PC-3 (cell line): ENCODE measurements at regions not wholly inside any gene's neighbourhood (a gene's known extent, or its start where the extent isn't known, plus 50 kb on each side); places are given as distances from the start of the nearest gene placed in this dataset.

ENCODE experiments used
- ATAC-seq: fragments of 200-7000 bp; cut with Tn5 transposase; 2 replicates; pipeline ENCODE4 v1.9.1; 2020; ENCODE audit warnings: mild to moderate bottlenecking, moderate library complexity
- BruUV-seq: library from RNA; stranded (reverse); fragments of 400-500 nt; replicated peaks from 2 replicates; lab custom pipeline; 2021; lab: Mats Ljungman, UMichigan
- CTCF ChIA-PET: fragments of 300-600 bp; sonication (Branson Sonifier 250); formaldehyde crosslinking; loops from one replicate; lab custom pipeline; 2022; ENCODE audit warnings: antibody characterized with exemption; lab: Charles Lee
- POLR2A ChIA-PET: fragments of 300-600 bp; sonication (Branson Sonifier 250); formaldehyde crosslinking; loops from one replicate; lab custom pipeline; 2022; ENCODE audit warnings: antibody characterized with exemption; ENCODE audit not compliant: unreplicated experiment; lab: Charles Lee
- DNase-seq: peaks from one replicate; pipeline ENCODE4 v3.0.0-alpha.2; 2015
- H2AFZ ChIP-seq: fragments of 300-600 bp; sonication (generic); 2 replicates; pipeline ENCODE4 v1.6.0; 2016; ENCODE audit warnings: antibody characterized with exemption, low read length
- H3F3A ChIP-seq: fragments of 300-600 bp; sonication (generic); one replicate; pipeline ENCODE4 v1.6.0; 2017; ENCODE audit warnings: antibody characterized with exemption, low read length, control low read depth, mild to moderate bottlenecking; ENCODE audit not compliant: unreplicated experiment
- H3K27ac ChIP-seq: fragments of 300-600 bp; sonication (generic); 2 replicates; pipeline ENCODE4 v1.5.1; 2016; ENCODE audit warnings: mild to moderate bottlenecking, low read length
- H3K27me3 ChIP-seq: fragments of 300-600 bp; sonication (generic); 2 replicates; pipeline ENCODE4 v1.6.1; 2016; ENCODE audit warnings: low read length, mixed read lengths
- H3K36me3 ChIP-seq: fragments of 300-600 bp; sonication (generic); 2 replicates; pipeline ENCODE4 v1.6.1; 2016; ENCODE audit warnings: low read depth, mixed run types, low read length, mixed read lengths
- H3K4me1 ChIP-seq: fragments of 300-600 bp; sonication (generic); 2 replicates; pipeline ENCODE4 v1.5.1; 2016; ENCODE audit warnings: low read length; ENCODE audit not compliant: insufficient read depth
- H3K4me2 ChIP-seq: fragments of 300-600 bp; sonication (generic); 2 replicates; pipeline ENCODE4 v1.6.0; 2016; ENCODE audit warnings: low read length
- H3K4me3 ChIP-seq: fragments of 300-600 bp; sonication (generic); 2 replicates; pipeline ENCODE4 v1.5.1; 2016; ENCODE audit warnings: mild to moderate bottlenecking, low read length, mixed read lengths
- H3K79me2 ChIP-seq: fragments of 300-600 bp; sonication (generic); 2 replicates; pipeline ENCODE4 v1.6.1; 2017; ENCODE audit warnings: low read length, mixed read lengths
- H3K9ac ChIP-seq: fragments of 300-600 bp; sonication (generic); 2 replicates; pipeline ENCODE4 v1.6.0; 2016; ENCODE audit warnings: mild to moderate bottlenecking, low read length
- H3K9me2 ChIP-seq: fragments of 300-600 bp; sonication (generic); replicated peaks from 2 replicates; pipeline ENCODE4 v1.6.1; 2016; ENCODE audit warnings: mixed run types, low read length, mixed read lengths
- H3K9me3 ChIP-seq: fragments of 300-600 bp; sonication (generic); 2 replicates; pipeline ENCODE4 v1.6.1; 2016; ENCODE audit warnings: low read length, mixed read lengths
- H4K20me1 ChIP-seq: fragments of 300-600 bp; sonication (generic); 2 replicates; pipeline ENCODE4 v1.6.1; 2016; ENCODE audit warnings: low read length, mixed read lengths
- CTCF ChIP-seq: fragments of 300-600 bp; sonication (generic); conservative IDR thresholded peaks from 2 replicates; pipeline ENCODE4 v1.5.1; 2017; ENCODE audit warnings: antibody characterized with exemption, low read depth, mild to moderate bottlenecking, low read length
- EZH2 ChIP-seq: fragments of 300-600 bp; sonication (generic); IDR thresholded peaks from one replicate; pipeline ENCODE4 v1.6.1; 2017; ENCODE audit warnings: antibody characterized with exemption, mild to moderate bottlenecking, low read length; ENCODE audit not compliant: unreplicated experiment
- EZH2phosphoT487 ChIP-seq: fragments of 300-600 bp; sonication (generic); IDR thresholded peaks from 2 replicates; pipeline ENCODE4 v1.6.1; 2018; ENCODE audit warnings: mild to moderate bottlenecking, antibody characterized with exemption, low read length, borderline replicate concordance
- intact Hi-C: fragments of 100-400 bp; cut with micrococcal nuclease; formaldehyde crosslinking; loops from 2 replicates; pipeline ENCODE4 v1.9.0; 2023

GRCh38 chr11:36718451-36718850 is 120.4 kb upstream of the RAG2 start:
- ATAC-seq = no peak
- no peaks in the 10 kb centered on the region for H3K9me3 ChIP-seq
- H3F3A ChIP-seq = no peaks in the 10 kb centered on the region
- H2AFZ ChIP-seq = no peak overlapping the region
- H3K36me3 ChIP-seq = no peaks in the 10 kb centered on the region
- no peak for DNase-seq
- no peaks in the 10 kb centered on the region for H3K9me2 ChIP-seq
- H3K9ac ChIP-seq = no peak overlapping the region
- H3K27ac ChIP-seq = no peak overlapping the region
- H3K4me3 ChIP-seq = no peak overlapping the region
- TF ChIP-seq EZH2 (no peak), EZH2phosphoT487 (no peak), CTCF (no peak)
- no peaks in the 10 kb centered on the region for H3K4me1 ChIP-seq
- H3K4me2 ChIP-seq = no peak overlapping the region
- ChIA-PET CTCF (no interaction called here), POLR2A (no interaction called here)
- H4K20me1 ChIP-seq = no peaks in the 10 kb centered on the region
- BruUV-seq = no TSS peak
- H3K79me2 ChIP-seq = no peaks in the 10 kb centered on the region
- intact Hi-C loops = no loop called here
- H3K27me3 ChIP-seq = peaks cover 42% of the 10 kb centered on the region

GRCh38 chr11:36713715-36714114 is 115.7 kb upstream of the RAG2 start:
- ATAC-seq = no peak
- no TSS peak for BruUV-seq
- Histone ChIP-seq H3F3A (no peaks in the 10 kb centered on the region), H3K4me1 (no peaks in the 10 kb centered on the region), H2AFZ (no peak overlapping the region), H3K27ac (no peak overlapping the region), H3K27me3 (peaks cover 35% of the 10 kb centered on the region), H3K9me3 (no peaks in the 10 kb centered on the region), H3K36me3 (no peaks in the 10 kb centered on the region), H3K9me2 (no peaks in the 10 kb centered on the region), H4K20me1 (no peaks in the 10 kb centered on the region), H3K79me2 (no peaks in the 10 kb centered on the region), H3K9ac (no peak overlapping the region), H3K4me2 (no peak overlapping the region), H3K4me3 (no peak overlapping the region)
- CTCF ChIA-PET = no interaction called here
- TF ChIP-seq EZH2 (no peak), EZH2phosphoT487 (no peak), CTCF (no peak)
- DNase-seq = no peak
- POLR2A ChIA-PET = no interaction called here
- intact Hi-C loops = no loop called here

GRCh38 chr11:36711104-36711825 is 113.2 kb upstream of the RAG2 start:
- H3K27me3 ChIP-seq = peaks cover 34% of the 10 kb centered on the region
- TF ChIP-seq EZH2 = no peak
- no peak for TF ChIP-seq EZH2phosphoT487
- peak; percentile 57 for TF ChIP-seq CTCF

More at GRCh38 chr11:36711104-36711825, 113.2 kb upstream of the RAG2 start:
- ATAC-seq = peak; percentile 37
- no peak overlapping the region for H3K27ac ChIP-seq
- H3K9me3 ChIP-seq = no peaks in the 10 kb centered on the region
- intact Hi-C loops = no loop called here
- no peak overlapping the region for H3K9ac ChIP-seq
- no TSS peak for BruUV-seq
- H3K4me2 ChIP-seq = no peak overlapping the region
- ChIA-PET POLR2A (no interaction called here), CTCF (no interaction called here)
- no peaks in the 10 kb centered on the region for H3K4me1 ChIP-seq
- DNase-seq = peak; percentile 26
- H3K36me3 ChIP-seq = no peaks in the 10 kb centered on the region
- H3K79me2 ChIP-seq = no peaks in the 10 kb centered on the region
- no peaks in the 10 kb centered on the region for H4K20me1 ChIP-seq
- H3K4me3 ChIP-seq = no peak overlapping the region
- H2AFZ ChIP-seq = no peak overlapping the region
- H3K9me2 ChIP-seq = no peaks in the 10 kb centered on the region
- no peaks in the 10 kb centered on the region for H3F3A ChIP-seq
